Left lobe of liver (tissue), 2 donors: ENCODE measurements at regions not wholly inside any gene's neighbourhood (a gene's known extent, or its start where the extent isn't known, plus 50 kb on each side); places are given as distances from the start of the nearest gene placed in this dataset.
A peak's percentile ranks its signal among the peaks of the same experiment; 100 is the strongest.
"Not testable (repeated sequence)": the region's sequence is repeated elsewhere in the genome, so short reads cannot be mapped to it uniquely, and the experiment has no call there.

Experiments used
- ATAC-seq: fragments of 200-7000 bp; cut with Tn5 transposase; one replicate; pipeline ENCODE4 v1.9.1; 2020; ENCODE audit warnings: mild to moderate bottlenecking, moderate library complexity
- DNase-seq: peaks from one replicate; pipeline ENCODE4 v3.0.0-alpha.2; 2020; ENCODE audit warnings: low spot score
- donor health status: DM: no; HTN: no; CAD: no; lungs with moderate emphysema.
- donor health status: DM: no; HTN: yes; CAD: no.

GRCh38 chr6:3920321-3920720 is 71.1 kb downstream of the FAM50B start:
- no peak for DNase-seq
- no peak for ATAC-seq

- ATAC-seq (no peak), DNase-seq (no peak)
These were observed 72.5 kb downstream of the FAM50B start for GRCh38 chr6:3921663-3922062.

- DNase-seq, ATAC-seq: not testable (repeated sequence)
These were observed 73.4 kb downstream of the FAM50B start for GRCh38 chr6:3922619-3923018.

- ATAC-seq, result peak; percentile 21
- DNase-seq, result not testable (repeated sequence)
These were observed 76.3 kb downstream of the FAM50B start for GRCh38 chr6:3925223-3926149.

- DNase-seq (no peak), ATAC-seq (no peak)
These were observed 76.9 kb downstream of the FAM50B start for GRCh38 chr6:3926150-3926482.

GRCh38 chr6:3928111-3928510 is 78.9 kb downstream of the FAM50B start:
- DNase-seq (no peak), ATAC-seq (no peak)

GRCh38 chr6:3929281-3929798 is 80.2 kb downstream of the FAM50B start:
- DNase-seq, result no peak
- ATAC-seq, result no peak

- no peak for DNase-seq
- no peak for ATAC-seq
These were observed 88.3 kb downstream of the FAM50B start for GRCh38 chr6:3937438-3937837.

- ATAC-seq, result no peak
- DNase-seq, result no peak
These were observed 89.7 kb downstream of the FAM50B start for GRCh38 chr6:3938715-3939367.

- no peak for DNase-seq
- no peak for ATAC-seq
These were observed 90.3 kb downstream of the FAM50B start for GRCh38 chr6:3939368-3939958.

GRCh38 chr6:3939964-3940363 is 90.8 kb downstream of the FAM50B start:
- ATAC-seq (no peak), DNase-seq (no peak)

GRCh38 chr6:3940703-3941102 is 91.5 kb downstream of the FAM50B start:
- DNase-seq, result no peak
- no peak for ATAC-seq

GRCh38 chr6:3943331-3943765 is 94.2 kb downstream of the FAM50B start:
- DNase-seq (no peak), ATAC-seq (peak; percentile 29)

- DNase-seq, result no peak
- no peak for ATAC-seq
These were observed 95.1 kb downstream of the FAM50B start for GRCh38 chr6:3944246-3944645.

GRCh38 chr6:3946778-3947177 is 97.6 kb downstream of the FAM50B start:
- ATAC-seq, result no peak
- DNase-seq, result no peak

GRCh38 chr6:3948866-3949265 is 99.7 kb downstream of the FAM50B start:
- DNase-seq (no peak), ATAC-seq (no peak)

GRCh38 chr6:3949521-3949920 is 100.3 kb downstream of the FAM50B start:
- DNase-seq, result no peak
- no peak for ATAC-seq

- ATAC-seq, result no peak
- DNase-seq, result no peak
These were observed 106.9 kb downstream of the FAM50B start for GRCh38 chr6:3956054-3956453.

- DNase-seq (no peak), ATAC-seq (no peak)
These were observed 108.1 kb downstream of the FAM50B start for GRCh38 chr6:3957321-3957720.

GRCh38 chr6:3958255-3958654 is 109.1 kb downstream of the FAM50B start:
- DNase-seq (no peak), ATAC-seq (no peak)

- DNase-seq, result no peak
- no peak for ATAC-seq
These were observed 110.2 kb downstream of the FAM50B start for GRCh38 chr6:3959385-3959784.
